Neural cell (in vitro differentiated cells): ENCODE measurements at regions not wholly inside any gene's neighbourhood (a gene's known extent, or its start where the extent isn't known, plus 50 kb on each side); places are given as distances from the start of the nearest gene placed in this dataset.

Source experiments
- CTCF ChIP-seq: fragments of 450-650 bp; IDR thresholded peaks from 2 replicates; pipeline ENCODE4 v1.5.1; 2014; ENCODE audit warnings: antibody characterized with exemption, mild to moderate bottlenecking, moderate library complexity; ENCODE audit not compliant: poor library complexity, severe bottlenecking
- EP300 ChIP-seq: fragments of 450-650 bp; conservative IDR thresholded peaks from 2 replicates; pipeline ENCODE4 v1.6.1; 2014; ENCODE audit warnings: antibody characterized with exemption, mild to moderate bottlenecking, moderate library complexity; ENCODE audit not compliant: poor library complexity, severe bottlenecking
- EZH2 ChIP-seq: fragments of 200-600, 300-800 bp; shearing (Covaris generic), sonication (generic); IDR thresholded peaks from 2 replicates; pipeline ENCODE4 v1.6.1; 2014; ENCODE audit warnings: antibody characterized with exemption, low read length, borderline replicate concordance, mild to moderate bottlenecking; ENCODE audit not compliant: insufficient read depth, poor library complexity, severe bottlenecking
- MXI1 ChIP-seq: fragments of 450-650 bp; conservative IDR thresholded peaks from 2 replicates; pipeline ENCODE4 v1.6.1; 2014; ENCODE audit warnings: antibody characterized with exemption, mild to moderate bottlenecking; ENCODE audit not compliant: poor library complexity, severe bottlenecking
- RAD21 ChIP-seq: fragments of 450-650 bp; conservative IDR thresholded peaks from 2 replicates; pipeline ENCODE4 v1.6.1; 2014; ENCODE audit warnings: antibody characterized with exemption, mild to moderate bottlenecking, moderate library complexity
- REST ChIP-seq: IDR thresholded peaks from 2 replicates; pipeline ENCODE4 v1.6.1; 2012; ENCODE audit warnings: borderline replicate concordance
- TAF1 ChIP-seq: IDR thresholded peaks from 2 replicates; pipeline ENCODE4 v1.6.1; 2012; ENCODE audit warnings: low read depth

DNA sequence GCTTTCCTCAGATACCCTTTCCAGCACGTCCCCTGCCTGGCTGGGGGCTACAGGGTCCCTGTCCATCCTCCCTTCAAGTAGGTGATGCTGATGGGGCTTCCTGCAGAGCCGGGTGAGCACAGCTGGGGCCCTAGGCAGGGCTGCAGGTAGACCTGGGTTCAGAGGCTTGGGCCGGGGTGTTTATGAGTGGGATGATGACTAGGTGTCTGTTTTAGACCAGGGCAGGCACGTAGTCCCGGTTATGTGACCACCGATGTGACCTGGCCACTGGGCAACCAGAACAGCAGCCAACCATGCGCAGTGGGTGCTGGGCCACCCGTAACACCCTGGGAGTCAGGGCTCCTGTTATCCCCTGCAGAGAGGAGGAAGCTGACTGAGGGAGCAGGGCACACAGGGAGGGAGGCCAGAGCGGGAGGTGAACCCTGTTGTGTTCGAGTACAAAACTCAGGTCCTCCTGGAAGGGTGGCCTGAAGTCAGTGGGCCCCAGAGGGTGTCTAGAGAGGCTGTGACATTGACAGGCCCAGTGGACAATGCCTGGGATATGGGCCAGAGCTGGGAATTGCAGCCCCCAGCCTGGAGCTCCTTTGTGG, 101.6 kb downstream of the PLXNA1 start:
- TF ChIP-seq RAD21 (no peak), CTCF (no peak), EP300 (no peak), EZH2 (no peak), REST (no peak), TAF1 (no peak), MXI1 (no peak)
